GM18505 (cell line): ENCODE measurements at regions not wholly inside any gene's neighbourhood (a gene's known extent, or its start where the extent isn't known, plus 50 kb on each side); places are given as distances from the start of the nearest gene placed in this dataset.
"Not testable (repeated sequence)": the region's sequence is repeated elsewhere in the genome, so short reads cannot be mapped to it uniquely, and the experiment has no call there.

ENCODE experiments used
- ATAC-seq: cut with Tn5 transposase; IDR thresholded peaks from one replicate; pipeline ENCODE4 v1.9.1; 2021; ENCODE audit not compliant: unreplicated experiment
- POLR2A ChIP-seq: IDR thresholded peaks from 4 replicates; pipeline ENCODE4 v1.6.1; 2011; ENCODE audit warnings: borderline replicate concordance; ENCODE audit not compliant: insufficient read depth, insufficient read length; ENCODE audit errors: extremely low read depth

DNA sequence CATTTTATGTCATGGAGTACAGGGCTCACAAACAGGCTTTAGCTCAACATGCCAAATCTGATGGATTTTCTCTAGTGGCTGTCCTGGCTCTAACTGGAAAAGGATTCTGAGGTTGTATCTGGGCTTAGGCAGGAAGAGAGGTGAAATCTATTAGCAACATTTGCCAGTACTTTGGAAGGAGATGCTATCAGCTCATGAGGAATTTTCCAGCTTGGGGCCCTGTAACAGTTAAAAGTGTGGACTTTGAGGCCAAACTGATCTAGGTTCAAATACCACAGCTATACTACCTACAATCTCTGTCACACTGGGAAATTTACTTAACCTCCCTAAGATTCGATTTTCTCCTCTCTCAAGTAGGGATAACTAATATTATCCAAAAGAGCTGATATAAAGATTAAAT, 119.0 kb upstream of the HCCS start:
- TF ChIP-seq POLR2A, result no peak
- ATAC-seq, result no peak

DNA sequence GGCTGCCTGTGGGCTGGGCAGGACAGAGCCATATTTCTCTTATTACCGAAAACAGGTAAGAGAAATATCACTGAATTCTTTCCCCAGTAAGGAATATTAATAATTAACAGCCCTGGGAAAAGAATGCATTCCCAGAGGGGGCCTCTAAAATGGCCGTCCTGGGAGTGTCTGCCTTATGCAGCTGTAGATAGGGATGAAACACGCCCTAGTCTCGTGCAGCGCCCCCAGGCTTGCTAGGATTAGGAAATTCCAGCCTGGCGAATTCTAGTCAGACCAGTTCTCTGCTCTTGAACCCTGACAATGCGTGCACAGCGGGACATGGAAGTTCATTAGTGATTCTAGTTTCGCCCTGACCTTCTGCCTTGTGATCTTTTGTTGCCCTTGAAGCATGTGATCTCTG, 104.1 kb upstream of the HCCS start:
- ATAC-seq, result not testable (repeated sequence)

DNA sequence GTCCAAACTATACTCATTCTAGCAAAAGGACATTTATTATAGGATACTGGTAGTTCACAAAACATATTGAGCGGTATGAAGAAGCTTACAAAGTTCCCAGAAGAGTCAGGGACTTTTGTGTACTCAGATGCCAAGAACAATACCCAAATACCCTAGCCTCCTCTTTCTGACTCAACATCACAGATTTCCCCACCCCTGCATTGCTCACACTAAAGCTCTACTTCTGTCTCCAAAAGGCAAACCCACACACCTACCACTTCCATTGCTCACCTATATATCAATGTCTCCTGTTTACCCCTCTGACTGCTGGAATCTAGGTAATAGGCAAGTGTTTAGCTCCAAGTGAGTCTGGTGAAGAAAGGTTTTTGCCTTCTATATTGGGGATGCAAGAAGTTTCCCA, 100.7 kb upstream of the HCCS start:
- ATAC-seq, result no peak
- TF ChIP-seq POLR2A, result no peak

DNA sequence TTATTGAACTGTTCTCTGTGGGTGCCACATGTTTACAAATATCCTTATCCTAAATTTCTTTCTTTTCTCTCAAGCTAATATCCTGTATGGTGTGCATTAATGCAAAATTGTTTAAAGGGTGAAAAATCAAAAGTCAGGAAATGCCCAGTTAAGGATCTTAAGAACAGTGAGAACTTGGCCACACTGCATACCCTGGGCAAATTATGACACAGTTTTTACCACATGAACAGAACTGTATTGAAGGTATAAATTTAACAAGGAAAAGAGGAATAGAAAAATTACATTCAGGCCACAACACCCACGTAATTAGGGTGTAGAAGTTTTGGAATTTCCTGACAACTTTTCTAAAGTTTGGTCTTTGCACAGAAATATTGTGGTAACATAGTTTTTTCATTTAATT, 94.4 kb upstream of the HCCS start:
- no peak for TF ChIP-seq POLR2A
- ATAC-seq, result no peak

DNA sequence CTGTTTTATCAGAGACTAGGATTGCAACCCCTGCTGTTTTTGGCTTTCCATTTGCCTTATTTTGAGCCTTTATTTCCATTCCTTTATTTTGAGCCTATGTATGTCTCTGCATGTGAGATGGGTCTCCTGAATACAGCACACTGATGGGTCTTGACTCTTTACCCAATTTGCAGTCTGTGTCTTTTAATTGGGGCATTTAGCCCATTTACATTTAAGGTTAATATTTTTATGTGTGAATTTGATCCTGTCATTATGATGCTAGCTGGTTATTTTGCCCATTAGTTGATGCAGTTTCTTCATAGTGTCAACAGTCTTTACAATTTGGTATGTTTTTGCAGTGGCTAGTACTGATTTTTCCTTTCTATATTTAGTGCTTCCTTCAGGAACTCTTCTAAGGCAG, 88.5 kb upstream of the HCCS start:
- not testable (repeated sequence) for ATAC-seq

DNA sequence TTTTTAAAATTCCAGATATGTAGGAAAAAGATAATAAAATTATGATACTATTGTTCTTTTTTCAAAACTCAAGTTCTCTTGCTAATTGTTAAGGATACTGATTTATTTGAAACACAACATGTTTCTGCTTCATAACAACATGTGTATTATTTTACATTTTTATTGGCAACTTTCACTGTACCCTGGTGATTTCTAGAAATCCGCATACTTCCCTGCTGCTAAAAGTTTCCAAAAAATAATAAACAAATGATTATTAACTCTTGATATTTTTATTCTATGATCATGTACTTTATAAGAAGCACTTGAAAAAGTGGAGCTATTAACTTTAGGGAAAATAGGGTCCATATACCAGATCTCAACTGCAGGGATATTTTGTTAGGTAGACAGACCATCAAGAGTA, 71.2 kb upstream of the HCCS start:
- ATAC-seq, result no peak
- TF ChIP-seq POLR2A, result no peak

DNA sequence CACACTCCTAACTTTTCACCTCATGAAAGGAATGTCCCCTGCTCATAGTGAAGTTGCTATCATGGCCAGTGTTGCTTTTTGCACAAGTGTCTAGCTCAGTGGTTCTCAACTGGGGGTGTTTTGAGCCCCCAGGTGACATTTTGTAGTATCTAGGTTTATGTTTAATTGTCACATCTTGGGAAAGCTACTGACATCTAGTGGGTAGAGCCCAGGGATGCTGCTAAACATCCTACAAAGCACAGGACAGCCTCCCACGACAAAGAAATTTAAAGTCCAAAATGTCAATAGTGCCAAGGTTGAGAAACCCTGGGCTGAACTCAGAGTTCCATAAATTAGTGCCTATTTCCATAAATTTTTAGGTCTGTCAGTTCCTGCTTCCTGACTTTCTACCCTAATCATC, 70.7 kb upstream of the HCCS start:
- TF ChIP-seq POLR2A, result no peak
- no peak for ATAC-seq

DNA sequence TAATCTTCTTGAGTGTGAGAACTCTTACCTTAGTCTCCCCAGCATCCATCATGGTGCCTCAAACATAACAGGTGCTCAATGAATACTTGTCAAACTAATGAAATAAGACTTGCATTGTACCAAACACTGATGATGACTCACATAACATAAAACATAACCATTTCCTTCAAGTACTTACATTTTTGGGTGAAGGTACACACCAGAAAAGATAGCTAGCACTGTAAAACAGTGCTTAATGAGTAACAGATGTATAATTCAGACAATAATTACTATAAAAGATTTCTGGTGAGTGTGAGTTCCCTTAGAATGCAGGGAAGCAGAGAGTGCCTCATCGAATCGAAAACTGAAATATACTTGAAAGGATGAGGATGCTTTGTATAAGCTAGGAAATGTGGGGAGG, 70.1 kb upstream of the HCCS start:
- TF ChIP-seq POLR2A, result no peak
- no peak for ATAC-seq

DNA sequence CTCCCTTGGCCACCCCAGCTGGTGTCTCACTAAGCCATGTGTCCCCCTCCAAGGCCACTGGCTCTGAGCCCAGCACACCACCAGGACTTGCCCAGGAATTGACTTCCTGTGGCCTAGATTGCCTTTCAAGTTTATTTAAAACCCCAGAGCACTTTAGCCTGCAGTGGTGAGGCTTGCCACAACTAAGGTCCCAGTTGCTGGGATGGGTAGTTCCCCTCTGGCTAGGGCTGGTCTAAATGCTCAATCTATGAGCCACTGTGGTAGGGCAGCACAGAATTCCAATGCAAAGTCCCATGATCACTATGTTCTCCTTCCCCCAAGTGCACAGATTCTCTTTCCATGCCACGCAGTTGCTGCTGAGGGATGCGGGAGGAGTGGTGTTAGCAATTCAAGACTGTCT, 61.1 kb upstream of the HCCS start:
- no peak for ATAC-seq
- TF ChIP-seq POLR2A, result no peak

DNA sequence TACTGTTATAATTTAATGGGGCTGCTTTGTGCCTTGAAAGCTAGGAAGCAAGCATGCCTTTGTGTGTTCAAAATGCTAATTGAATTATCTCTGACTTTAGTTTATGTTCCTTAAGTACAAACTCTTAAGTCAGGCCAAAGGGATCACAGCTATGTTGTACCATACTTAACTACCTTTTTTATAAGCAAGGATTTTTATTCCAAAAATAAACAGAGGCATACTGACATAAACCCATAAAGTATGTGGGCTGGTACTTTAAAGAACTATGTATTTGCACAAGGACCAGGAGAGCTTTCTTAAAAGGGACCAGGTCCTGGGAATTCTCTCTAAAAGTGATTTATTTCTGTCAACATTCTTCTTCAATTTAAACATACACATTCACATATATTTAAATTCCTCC, 57.8 kb upstream of the HCCS start:
- no peak for ATAC-seq
- no peak for TF ChIP-seq POLR2A

DNA sequence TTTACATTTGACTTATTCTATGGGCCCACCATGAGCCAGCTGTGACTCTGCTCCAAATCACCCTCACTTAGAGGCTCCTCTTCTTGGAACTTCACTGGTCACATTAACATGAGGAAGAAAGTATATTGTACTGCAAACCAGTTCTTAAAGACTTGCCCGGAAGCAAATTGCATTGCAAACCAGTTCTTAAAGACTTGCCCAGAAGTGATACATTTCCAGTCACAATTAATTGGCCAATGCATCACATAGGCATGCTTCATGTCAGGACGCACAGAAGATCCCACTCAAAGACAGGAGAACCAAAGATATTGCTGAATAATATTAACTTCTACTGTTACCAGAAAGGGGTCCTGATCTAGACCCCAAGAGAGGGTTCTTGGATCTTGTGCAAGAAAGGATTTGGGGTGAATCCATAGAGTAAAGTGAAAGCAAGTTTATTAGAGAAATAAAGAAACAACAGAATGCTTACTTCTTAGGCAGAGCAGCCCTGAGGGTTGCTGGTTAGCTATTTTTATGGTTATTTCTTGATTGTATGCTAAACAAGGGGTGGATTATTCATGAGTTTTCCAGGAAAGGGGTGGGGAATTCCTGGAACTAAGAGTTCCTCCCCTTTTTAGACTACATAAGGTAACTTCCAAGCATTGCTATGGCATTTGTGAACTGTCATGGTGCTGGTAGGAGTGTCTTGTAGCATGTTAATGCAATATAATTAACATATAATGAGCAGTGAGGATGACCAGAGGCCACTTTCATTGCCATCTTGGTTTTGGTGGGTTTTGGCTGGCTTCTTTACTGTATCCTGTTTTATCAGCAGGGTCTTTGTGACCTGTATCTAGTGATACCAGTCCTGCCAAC, 54.6 kb upstream of the HCCS start:
- TF ChIP-seq POLR2A, result no peak
- ATAC-seq, result no peak

DNA sequence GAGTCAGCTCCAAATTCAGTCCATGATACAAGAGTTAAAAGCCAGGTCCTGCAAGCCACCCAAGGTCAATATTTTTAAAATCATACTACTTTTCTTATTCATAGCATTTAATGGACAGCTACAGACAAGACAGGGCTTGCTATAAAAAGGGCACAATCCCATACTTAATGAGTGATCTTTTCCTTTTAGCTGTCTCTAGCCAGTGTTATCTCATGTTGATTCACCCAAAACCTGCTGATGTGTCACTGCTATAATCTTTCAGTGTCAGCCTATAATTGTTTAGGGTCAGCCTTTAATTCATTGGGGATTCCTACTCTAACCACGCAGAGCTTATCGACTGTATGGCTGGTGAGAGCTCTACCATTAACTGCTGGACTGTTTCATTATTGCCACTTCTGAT, 51.2 kb upstream of the HCCS start:
- TF ChIP-seq POLR2A, result no peak
- ATAC-seq, result no peak
